Ishikawa (cell line): ENCODE measurements at regions not wholly inside any gene's neighbourhood (a gene's known extent, or its start where the extent isn't known, plus 50 kb on each side); places are given as distances from the start of the nearest gene placed in this dataset.

ENCODE experiments used
- CREB1 ChIP-seq: IDR thresholded peaks from 2 replicates; pipeline ENCODE4 v1.6.1; 2012; ENCODE audit warnings: low read depth
- EGR1 ChIP-seq: IDR thresholded peaks from 2 replicates; pipeline ENCODE4 v1.6.1; 2012
- MAX ChIP-seq: IDR thresholded peaks from 2 replicates; pipeline ENCODE4 v1.6.1; 2012
- REST ChIP-seq: IDR thresholded peaks from 2 replicates; pipeline ENCODE4 v1.6.1; 2012; ENCODE audit warnings: low read depth, mild to moderate bottlenecking
- USF1 ChIP-seq: IDR thresholded peaks from 2 replicates; pipeline ENCODE4 v1.6.1; 2012
- YY1 ChIP-seq: IDR thresholded peaks from 2 replicates; pipeline ENCODE4 v1.6.1; 2012; ENCODE audit warnings: low read depth

GRCh38 chr15:37480482-37480881 lies 380.1 kb upstream of the MEIS2 start:
- TF ChIP-seq YY1 (no peak), REST (no peak), EGR1 (no peak), MAX (no peak), CREB1 (no peak), USF1 (no peak)
